Activated naive CD8-positive, alpha-beta T cell treated with anti-CD3 and anti-CD28 coated beads, Interleukin-2, amount 50 U/mL, for 24 hours (primary cell): ENCODE measurements at regions not wholly inside any gene's neighbourhood (a gene's known extent, or its start where the extent isn't known, plus 50 kb on each side); places are given as distances from the start of the nearest gene placed in this dataset.
"Not testable (repeated sequence)": the region's sequence is repeated elsewhere in the genome, so short reads cannot be mapped to it uniquely, and the experiment has no call there.

ENCODE experiments used
- ATAC-seq: fragments of 150-1000 bp; cut with Tn5 transposase; one replicate; pipeline ENCODE4 v1.10.0; 2021
- DNase-seq: peaks from one replicate; pipeline ENCODE4 v3.0.0; 2021
- H3K27ac Mint-ChIP-seq: one replicate; pipeline ENCODE4 v1.8.0; 2021; ENCODE audit warnings: mild to moderate bottlenecking, mixed read lengths
- H3K27me3 Mint-ChIP-seq: one replicate; pipeline ENCODE4 v1.8.0; 2021; ENCODE audit warnings: mixed read lengths
- H3K36me3 Mint-ChIP-seq: one replicate; pipeline ENCODE4 v1.8.0; 2021; ENCODE audit warnings: low read depth, mixed read lengths
- H3K4me1 Mint-ChIP-seq: one replicate; pipeline ENCODE4 v1.8.0; 2021; ENCODE audit warnings: mixed read lengths
- H3K4me3 Mint-ChIP-seq: one replicate; pipeline ENCODE4 v1.8.0; 2021; ENCODE audit warnings: mild to moderate bottlenecking, moderate library complexity, mixed read lengths
- H3K9me3 Mint-ChIP-seq: one replicate; pipeline ENCODE4 v1.8.0; 2021; ENCODE audit warnings: mixed read lengths

DNA sequence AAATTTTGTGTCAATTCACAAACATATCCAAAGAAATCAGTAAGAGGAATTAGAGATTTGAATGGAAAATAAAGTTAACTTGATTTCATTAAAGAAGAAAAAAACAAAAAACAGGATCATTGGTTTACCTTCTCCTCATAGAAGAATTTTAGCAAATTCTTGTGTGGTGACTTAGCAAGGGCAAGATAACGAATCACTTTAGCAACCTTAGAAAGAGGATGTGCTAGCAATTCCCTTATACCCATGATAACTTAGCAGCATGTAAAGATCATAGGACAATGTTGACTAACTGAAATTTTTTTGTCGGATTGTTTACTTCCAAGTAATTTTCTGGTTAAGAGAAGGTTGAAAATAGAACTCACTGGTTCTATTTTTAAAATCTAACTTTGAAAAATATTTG lies 609.3 kb downstream of the GBE1 start:
- peaks cover 19% of the 10 kb centered on the region for H3K9me3 Mint-ChIP-seq
- H3K4me3 Mint-ChIP-seq: no peak overlapping the region
- no peaks in the 10 kb centered on the region for H3K36me3 Mint-ChIP-seq
- H3K27ac Mint-ChIP-seq: no peak overlapping the region
- no peak for DNase-seq
- H3K4me1 Mint-ChIP-seq: no peaks in the 10 kb centered on the region
- H3K27me3 Mint-ChIP-seq: no peaks in the 10 kb centered on the region
- ATAC-seq: no peak

DNA sequence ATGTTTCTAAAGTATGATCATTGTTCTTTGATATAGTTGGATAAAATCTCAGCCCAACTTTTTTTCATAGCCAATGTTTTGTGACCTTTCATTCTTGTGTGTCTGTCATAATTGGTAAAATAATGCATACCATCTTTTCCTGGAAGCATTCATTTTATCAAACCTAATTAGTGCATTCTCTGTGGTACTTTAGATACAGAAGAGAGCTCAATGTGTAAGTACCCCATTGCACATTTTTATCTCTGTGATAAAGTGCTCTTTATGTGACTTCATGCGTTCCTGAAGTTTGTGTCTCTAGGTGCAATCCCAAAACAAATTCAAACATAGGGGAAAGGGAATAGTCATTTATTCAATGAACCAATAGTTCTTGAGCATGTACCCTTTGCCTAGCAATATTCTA lies 628.5 kb downstream of the GBE1 start:
- Mint-ChIP-seq H3K27me3 (no peaks in the 10 kb centered on the region), H3K4me3 (no peak overlapping the region), H3K4me1 (no peaks in the 10 kb centered on the region), H3K27ac (no peak overlapping the region), H3K36me3 (no peaks in the 10 kb centered on the region), H3K9me3 (peaks cover 11% of the 10 kb centered on the region)
- DNase-seq (no peak), ATAC-seq (no peak)

DNA sequence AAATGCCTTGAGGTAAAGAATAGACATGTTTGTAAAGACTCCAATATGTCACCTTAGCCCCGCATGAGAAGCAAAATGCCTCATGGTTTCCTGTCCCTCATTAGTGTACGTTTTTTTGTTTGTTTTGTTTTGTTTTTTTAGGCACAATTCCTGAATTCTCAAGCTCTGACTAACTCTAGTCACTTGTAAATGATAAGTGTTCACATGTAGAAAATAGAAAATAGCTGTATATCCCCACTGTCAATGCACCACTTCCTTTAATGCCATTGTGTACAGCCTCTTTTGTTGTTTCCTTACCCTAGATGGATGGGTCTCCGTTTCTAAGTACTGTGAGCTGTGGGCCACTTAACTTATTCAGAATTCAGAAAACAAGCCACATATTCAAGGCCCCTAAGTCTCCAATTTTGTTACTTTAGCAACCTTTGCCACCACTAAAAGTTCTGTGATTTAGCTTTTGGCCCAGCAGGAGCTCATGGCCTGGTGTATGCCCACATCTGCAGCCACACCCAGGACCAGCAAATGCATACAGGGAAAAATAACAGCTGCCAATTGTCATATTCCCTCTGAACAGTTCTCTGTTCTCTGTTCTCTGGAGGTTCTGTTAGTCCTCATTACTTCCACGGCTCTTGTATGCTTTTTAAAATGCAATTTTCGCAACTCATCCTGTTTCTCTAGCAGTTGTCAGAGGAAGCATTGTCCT lies 655.5 kb downstream of the GBE1 start:
- Mint-ChIP-seq H3K4me1 (no peaks in the 10 kb centered on the region), H3K9me3 (peaks cover 7% of the 10 kb centered on the region), H3K27ac (no peak overlapping the region), H3K4me3 (no peak overlapping the region), H3K36me3 (no peaks in the 10 kb centered on the region), H3K27me3 (no peaks in the 10 kb centered on the region)
- DNase-seq (no peak), ATAC-seq (no peak)

DNA sequence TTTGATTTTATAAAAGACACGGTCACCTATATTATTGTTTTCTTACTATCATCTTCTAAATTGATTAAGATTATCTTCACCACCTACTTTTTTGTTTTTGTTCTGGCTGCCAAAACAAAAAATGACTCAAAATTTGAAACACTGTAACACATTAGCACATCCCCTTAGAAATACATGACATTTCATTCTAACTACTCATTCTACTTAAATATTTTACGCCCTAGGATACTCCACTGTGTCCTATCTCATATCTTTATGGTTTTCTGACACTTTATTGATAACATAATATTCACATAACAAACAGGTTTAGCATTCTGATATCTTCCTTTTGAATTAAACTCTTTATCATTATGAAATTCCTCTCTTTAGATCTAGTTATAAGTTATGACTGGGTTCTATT lies 656.2 kb downstream of the GBE1 start:
- no peaks in the 10 kb centered on the region for H3K27me3 Mint-ChIP-seq
- no peak for DNase-seq
- H3K4me3 Mint-ChIP-seq: no peak overlapping the region
- H3K27ac Mint-ChIP-seq: no peak overlapping the region
- no peaks in the 10 kb centered on the region for H3K4me1 Mint-ChIP-seq
- ATAC-seq: no peak
- H3K9me3 Mint-ChIP-seq: peaks cover 7% of the 10 kb centered on the region
- H3K36me3 Mint-ChIP-seq: no peaks in the 10 kb centered on the region

DNA sequence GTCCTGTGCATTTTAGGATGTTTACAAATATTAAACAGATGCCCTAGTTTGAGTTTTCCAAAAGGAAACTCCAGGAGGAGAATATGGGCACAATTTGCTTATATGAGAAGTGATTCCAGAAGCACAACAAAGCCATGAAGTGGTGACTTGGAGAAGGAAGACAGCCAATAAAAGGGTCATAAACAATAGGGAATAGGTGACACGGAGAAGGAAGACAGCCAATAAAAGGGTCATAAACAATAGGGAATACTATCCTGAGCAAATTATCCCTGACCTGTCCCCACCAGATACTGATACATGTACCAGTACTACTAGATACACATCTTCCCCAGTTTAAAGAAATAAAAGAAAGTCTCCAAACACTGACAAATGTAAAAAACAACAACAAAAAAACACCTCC lies 663.6 kb downstream of the GBE1 start:
- DNase-seq (no peak), ATAC-seq (no peak)
- H3K4me3 Mint-ChIP-seq: no peak overlapping the region
- peaks cover 4% of the 10 kb centered on the region for H3K9me3 Mint-ChIP-seq
- no peaks in the 10 kb centered on the region for H3K4me1 Mint-ChIP-seq
- H3K36me3 Mint-ChIP-seq: no peaks in the 10 kb centered on the region
- H3K27ac Mint-ChIP-seq: no peak overlapping the region
- H3K27me3 Mint-ChIP-seq: no peaks in the 10 kb centered on the region

DNA sequence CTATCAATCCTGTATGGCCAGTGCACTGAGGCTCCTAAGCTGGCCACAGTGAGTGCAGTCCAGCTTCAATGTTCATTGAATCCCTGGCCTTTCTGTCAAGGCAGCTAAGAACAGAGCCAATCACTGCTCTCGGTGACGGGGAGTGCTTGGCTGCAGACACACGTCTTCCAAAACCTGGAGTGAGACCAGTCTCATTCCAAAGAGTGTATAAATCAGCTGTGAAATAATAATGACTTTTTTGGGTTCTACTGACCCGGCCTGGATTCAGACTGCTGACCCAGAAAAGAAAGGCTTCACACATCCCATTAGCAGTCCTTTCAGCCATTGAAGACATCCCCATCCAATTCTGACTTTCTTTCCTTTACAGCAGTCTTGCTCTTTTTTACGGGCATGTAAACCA lies 665.5 kb downstream of the GBE1 start:
- Mint-ChIP-seq H3K9me3 (peaks cover 4% of the 10 kb centered on the region), H3K4me3 (no peak overlapping the region), H3K36me3 (no peaks in the 10 kb centered on the region), H3K27me3 (no peaks in the 10 kb centered on the region), H3K4me1 (no peaks in the 10 kb centered on the region), H3K27ac (no peak overlapping the region)
- no peak for DNase-seq
- ATAC-seq: no peak

DNA sequence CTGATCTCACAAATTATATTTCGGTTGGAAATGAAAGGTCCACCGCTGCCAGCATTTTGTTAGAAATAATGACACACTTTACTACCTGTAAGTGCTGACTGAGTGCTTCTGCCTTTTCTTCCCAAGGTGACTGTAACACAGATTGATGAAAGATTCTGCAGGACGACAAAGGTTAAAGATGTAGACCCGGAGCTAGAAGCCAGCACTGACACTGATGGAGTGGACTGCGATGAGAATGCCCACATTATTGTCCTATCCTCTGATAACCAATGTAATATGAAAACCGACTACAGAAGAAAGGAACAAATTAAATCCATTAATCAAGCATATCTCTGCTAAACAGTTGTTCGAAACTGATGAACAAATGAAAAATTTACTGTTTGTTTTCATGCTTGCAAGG lies 666.5 kb downstream of the GBE1 start:
- Mint-ChIP-seq H3K36me3 (no peaks in the 10 kb centered on the region), H3K27ac (no peak overlapping the region), H3K9me3 (peaks cover 4% of the 10 kb centered on the region), H3K4me3 (no peak overlapping the region), H3K4me1 (no peaks in the 10 kb centered on the region), H3K27me3 (no peaks in the 10 kb centered on the region)
- DNase-seq: no peak
- no peak for ATAC-seq

DNA sequence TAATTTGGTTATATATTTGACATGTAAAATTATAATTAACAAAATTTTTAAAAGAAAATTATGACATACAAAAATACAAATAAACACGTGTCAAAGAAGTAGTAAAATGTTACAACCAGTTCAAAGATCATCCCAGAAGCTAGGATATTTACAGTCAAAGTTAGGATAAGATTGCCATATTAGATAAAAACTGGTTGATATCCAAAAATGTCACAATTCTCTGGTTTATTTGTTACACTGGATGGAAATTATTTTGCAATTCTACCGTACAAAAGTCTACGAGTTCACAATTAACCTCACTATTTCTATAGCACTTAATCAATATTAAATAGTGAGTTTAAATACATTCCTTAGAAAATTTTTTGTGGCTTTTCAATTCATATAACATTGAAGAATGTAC lies 673.8 kb downstream of the GBE1 start:
- no peak for DNase-seq
- no peaks in the 10 kb centered on the region for H3K36me3 Mint-ChIP-seq
- H3K27ac Mint-ChIP-seq: no peak overlapping the region
- no peaks in the 10 kb centered on the region for H3K4me1 Mint-ChIP-seq
- ATAC-seq: no peak
- H3K4me3 Mint-ChIP-seq: no peak overlapping the region
- H3K27me3 Mint-ChIP-seq: no peaks in the 10 kb centered on the region
- H3K9me3 Mint-ChIP-seq: no peaks in the 10 kb centered on the region

DNA sequence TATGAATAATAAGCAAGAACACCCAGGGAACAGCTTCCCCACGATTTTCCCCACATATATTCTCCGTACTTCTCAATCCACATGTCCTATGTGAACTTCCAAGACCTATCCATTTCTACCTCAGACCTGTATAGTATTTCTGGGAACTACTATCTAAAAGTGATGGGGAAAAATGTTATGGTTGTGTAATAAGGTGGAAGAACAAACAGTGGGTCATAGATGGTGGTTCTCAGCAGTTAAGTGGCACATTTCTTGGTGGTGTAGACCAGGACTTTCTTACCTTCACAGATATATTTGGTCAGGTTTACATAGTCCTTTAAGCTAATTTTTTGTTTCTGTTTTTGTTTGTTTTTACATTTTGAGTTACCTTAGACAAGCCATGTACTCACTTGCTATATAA lies 675.1 kb downstream of the GBE1 start:
- Mint-ChIP-seq H3K36me3 (no peaks in the 10 kb centered on the region), H3K27ac (no peak overlapping the region), H3K4me1 (no peaks in the 10 kb centered on the region), H3K27me3 (no peaks in the 10 kb centered on the region), H3K4me3 (no peak overlapping the region), H3K9me3 (peaks cover 7% of the 10 kb centered on the region)
- DNase-seq (no peak), ATAC-seq (no peak)

DNA sequence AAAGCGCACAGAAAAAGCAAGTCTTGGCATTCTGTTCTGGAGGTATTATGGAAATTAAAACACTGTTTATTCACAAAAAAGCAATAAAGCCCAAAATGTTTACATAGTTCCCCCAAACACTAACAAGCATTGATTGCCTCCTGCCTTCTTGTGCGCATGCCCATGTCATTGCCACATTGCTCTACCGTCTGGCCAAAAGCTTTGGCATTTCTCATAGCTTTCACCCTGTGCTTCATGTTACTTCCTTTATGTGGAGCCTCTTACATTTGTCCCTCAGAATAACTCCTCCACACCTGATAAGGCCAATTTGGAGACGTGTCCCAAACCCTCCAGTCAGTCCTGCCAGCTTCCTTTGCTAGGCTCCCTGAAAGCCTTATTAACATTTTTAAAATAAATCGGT lies 680.8 kb downstream of the GBE1 start:
- Mint-ChIP-seq H3K4me3 (no peak overlapping the region), H3K27ac (no peak overlapping the region), H3K27me3 (no peaks in the 10 kb centered on the region), H3K36me3 (no peaks in the 10 kb centered on the region), H3K4me1 (no peaks in the 10 kb centered on the region), H3K9me3 (peaks cover 13% of the 10 kb centered on the region)
- DNase-seq: no peak
- no peak for ATAC-seq

DNA sequence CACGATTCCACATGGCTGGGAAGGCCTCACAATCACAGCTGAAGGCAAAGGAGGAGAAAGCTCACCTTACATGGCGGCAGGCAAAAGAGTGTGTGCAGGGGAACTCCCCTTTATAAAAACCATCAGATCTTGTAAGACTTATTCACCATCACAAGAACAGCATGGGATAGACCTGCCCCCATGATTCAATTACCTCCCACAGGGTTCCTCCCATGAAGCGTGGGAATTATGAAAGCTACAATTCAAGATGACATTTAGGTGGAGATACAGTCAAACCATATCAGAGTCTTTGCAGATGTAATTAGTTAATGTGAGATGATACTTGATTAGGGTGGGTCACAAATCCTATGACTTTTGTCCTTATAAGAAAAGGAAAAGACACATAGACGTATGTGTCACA lies 688.9 kb downstream of the GBE1 start:
- H3K4me1 Mint-ChIP-seq: no peaks in the 10 kb centered on the region
- no peak overlapping the region for H3K27ac Mint-ChIP-seq
- H3K4me3 Mint-ChIP-seq: no peak overlapping the region
- H3K27me3 Mint-ChIP-seq: no peaks in the 10 kb centered on the region
- ATAC-seq (no peak), DNase-seq (no peak)
- no peaks in the 10 kb centered on the region for H3K36me3 Mint-ChIP-seq
- peaks cover 15% of the 10 kb centered on the region for H3K9me3 Mint-ChIP-seq

DNA sequence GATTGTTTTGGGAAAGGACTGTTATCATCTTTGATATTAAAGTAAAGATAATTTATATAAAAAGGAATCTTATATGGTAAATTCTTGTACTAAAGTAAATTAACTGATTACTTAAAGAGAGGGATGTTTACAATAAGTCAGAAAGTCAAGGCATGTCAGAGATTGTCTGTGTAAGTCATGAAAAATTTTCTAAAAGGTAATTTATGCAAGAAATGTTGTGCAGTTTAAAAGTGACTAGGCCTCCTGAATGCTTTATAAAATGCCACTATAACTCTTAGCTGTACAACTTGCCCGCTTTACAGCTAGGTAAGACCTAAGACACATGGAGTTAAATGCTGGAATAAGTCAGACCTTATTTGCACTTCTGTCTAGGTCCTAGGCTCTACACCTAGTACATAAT lies 692.9 kb downstream of the GBE1 start:
- Mint-ChIP-seq H3K4me1 (no peaks in the 10 kb centered on the region), H3K4me3 (no peak overlapping the region), H3K27me3 (no peaks in the 10 kb centered on the region), H3K36me3 (no peaks in the 10 kb centered on the region), H3K27ac (no peak overlapping the region), H3K9me3 (peaks cover 29% of the 10 kb centered on the region)
- DNase-seq (no peak), ATAC-seq (no peak)

DNA sequence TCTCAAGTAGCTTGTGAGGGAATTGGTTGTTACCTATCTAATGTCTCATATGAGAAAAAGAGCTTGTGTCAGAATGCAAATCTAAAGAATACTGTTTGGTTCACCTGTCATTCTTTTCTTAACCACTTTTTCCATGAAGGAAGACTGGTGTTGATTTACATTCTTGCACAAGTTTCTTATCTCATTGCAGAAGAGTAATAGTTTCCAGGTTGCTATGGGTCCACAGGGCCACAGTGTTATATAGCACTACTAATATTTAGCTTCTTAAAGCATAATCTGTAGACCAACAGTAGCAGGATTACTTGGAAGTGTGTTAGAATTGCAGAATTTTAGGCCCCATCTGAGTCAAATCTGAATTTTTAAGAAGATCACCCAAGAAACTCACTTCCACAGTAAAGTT lies 697.5 kb downstream of the GBE1 start:
- DNase-seq (no peak), ATAC-seq (no peak)
- Mint-ChIP-seq H3K4me3 (no peak overlapping the region), H3K36me3 (no peaks in the 10 kb centered on the region), H3K27me3 (no peaks in the 10 kb centered on the region), H3K9me3 (peaks cover 26% of the 10 kb centered on the region), H3K4me1 (no peaks in the 10 kb centered on the region), H3K27ac (no peak overlapping the region)

DNA sequence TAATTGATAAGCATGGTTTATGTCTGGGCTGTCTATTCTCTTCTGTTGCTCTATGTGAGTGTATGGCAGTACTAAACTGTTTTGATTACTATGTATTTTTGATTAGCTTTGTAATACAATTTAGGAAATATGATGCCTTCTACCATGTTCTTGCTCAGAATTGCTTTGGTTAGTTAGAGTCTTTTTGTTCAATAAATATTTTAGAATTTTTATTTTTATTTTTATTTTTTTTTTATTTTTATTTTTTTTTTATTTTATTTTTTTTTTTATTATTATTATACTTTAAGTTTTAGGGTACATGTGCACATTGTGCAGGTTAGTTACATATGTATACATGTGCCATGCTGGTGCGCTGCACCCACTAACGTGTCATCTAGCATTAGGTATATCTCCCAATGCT lies 710.3 kb downstream of the GBE1 start:
- H3K4me1 Mint-ChIP-seq, H3K36me3 Mint-ChIP-seq, H3K27me3 Mint-ChIP-seq, DNase-seq, ATAC-seq, H3K27ac Mint-ChIP-seq, H3K4me3 Mint-ChIP-seq, H3K9me3 Mint-ChIP-seq: not testable (repeated sequence)

DNA sequence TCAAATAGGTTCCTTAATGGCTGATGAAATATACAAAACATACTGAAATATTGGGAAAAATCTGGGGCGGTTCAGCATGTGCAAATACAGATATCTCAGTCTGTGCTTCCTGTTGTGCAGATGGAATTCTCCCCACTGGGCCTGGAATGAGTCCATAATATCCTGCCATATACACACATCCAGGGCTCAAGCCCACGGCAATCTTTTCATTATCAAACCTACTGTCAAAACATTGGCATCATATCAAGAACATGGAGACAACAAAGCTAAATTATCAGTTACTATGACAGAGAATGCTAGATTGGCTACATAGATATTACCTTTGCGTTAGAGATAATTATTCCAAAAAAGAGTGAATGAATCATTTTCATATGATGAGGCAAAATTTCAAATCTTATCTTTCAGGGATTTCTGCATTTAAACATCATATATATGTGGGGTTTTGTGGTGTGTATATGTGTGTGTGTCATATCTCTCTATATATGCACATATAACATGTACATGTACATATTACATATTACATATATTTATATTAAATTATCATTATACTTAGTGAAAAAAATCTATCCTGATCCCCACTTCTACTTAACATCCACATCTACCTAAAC lies 713.3 kb downstream of the GBE1 start:
- Mint-ChIP-seq H3K36me3 (no peaks in the 10 kb centered on the region), H3K4me1 (no peaks in the 10 kb centered on the region), H3K4me3 (no peak overlapping the region), H3K9me3 (peaks cover 8% of the 10 kb centered on the region), H3K27me3 (no peaks in the 10 kb centered on the region), H3K27ac (no peak overlapping the region)
- no peak for ATAC-seq
- DNase-seq: no peak

DNA sequence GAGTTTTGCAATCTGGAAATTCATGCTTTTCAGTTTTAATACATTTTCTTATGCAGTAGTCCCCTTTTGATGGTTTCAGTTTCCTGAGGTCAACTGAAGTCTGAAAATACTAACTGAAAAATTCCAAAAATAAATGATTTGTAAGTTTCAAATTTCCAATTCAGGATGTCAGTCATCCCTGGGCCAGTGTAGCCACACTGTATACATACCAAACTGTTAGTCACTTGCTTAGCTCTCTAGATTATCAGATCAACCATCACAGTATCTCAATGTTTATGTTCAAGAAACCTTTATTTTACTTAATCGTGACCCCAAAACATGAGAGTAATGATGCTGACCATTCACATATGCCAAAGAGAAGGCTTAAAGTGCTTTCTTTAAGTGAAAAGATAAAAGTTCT lies 715.5 kb downstream of the GBE1 start:
- Mint-ChIP-seq H3K9me3 (peaks cover 8% of the 10 kb centered on the region), H3K36me3 (no peaks in the 10 kb centered on the region), H3K4me1 (no peaks in the 10 kb centered on the region), H3K4me3 (no peak overlapping the region), H3K27ac (no peak overlapping the region), H3K27me3 (no peaks in the 10 kb centered on the region)
- ATAC-seq (no peak), DNase-seq (no peak)
